ENCODE measurements at regions not wholly inside any gene's neighbourhood (a gene's known extent, or its start where the extent isn't known, plus 50 kb on each side); places are given as distances from the start of the nearest gene placed in this dataset.
"Not testable (repeated sequence)": the region's sequence is repeated elsewhere in the genome, so short reads cannot be mapped to it uniquely, and the experiment has no call there.

DNA sequence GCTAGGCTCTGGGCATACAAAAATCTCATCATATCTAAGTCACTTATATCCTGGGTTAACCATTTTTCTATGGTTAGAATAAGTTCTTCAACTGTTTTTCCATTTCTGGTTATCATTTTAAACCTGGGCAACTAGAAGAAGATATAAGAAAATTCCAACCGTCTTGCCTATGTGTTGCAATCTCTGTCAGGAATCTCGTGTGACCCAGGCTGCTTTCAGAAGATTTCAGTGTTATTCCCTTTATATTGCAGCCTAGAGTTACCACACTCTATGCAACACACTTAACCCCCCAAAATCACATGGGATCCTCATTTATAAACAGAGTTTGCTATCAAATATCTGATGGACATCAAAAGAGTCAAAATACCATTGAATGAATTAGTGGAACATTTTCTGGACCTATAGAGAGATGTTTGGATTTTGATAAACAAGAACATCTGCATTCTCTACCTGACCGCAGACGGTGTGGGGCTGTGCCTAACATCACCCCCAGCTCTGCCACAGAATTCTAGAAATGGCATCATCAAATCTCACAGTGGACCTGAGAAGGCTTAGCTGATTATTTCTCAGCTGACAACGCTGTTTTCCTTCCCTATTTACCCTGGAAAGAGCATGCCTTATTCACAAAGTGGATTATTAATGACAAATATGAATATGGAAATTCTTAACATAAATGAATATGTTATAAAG, 515.7 kb downstream of the NTRK3 start:
- DNase-seq: no peak
- Mint-ChIP-seq H3K27me3 (ENCODE audit: insufficient read depth) (peaks cover 18% of the 10 kb centered on the region), H3K4me1 (no peaks in the 10 kb centered on the region), H3K9me3 (no peaks in the 10 kb centered on the region), H3K36me3 (ENCODE audit: low read depth) (no peaks in the 10 kb centered on the region), H3K4me3 (no peak overlapping the region), H3K27ac (no peak overlapping the region)
- no peaks in the 10 kb centered on the region for H3K4me1 ChIP-seq (ENCODE audit: control insufficient read depth, insufficient read depth, low read length)
- H3K36me3 ChIP-seq (ENCODE audit: control insufficient read depth, insufficient read depth, low read length): no peaks in the 10 kb centered on the region
- H3K9me3 ChIP-seq (ENCODE audit: control insufficient read depth, low read length): no peaks in the 10 kb centered on the region
- H3K27ac ChIP-seq (ENCODE audit: low read depth, low read length): no peak overlapping the region
- TF ChIP-seq, protein P1, sequence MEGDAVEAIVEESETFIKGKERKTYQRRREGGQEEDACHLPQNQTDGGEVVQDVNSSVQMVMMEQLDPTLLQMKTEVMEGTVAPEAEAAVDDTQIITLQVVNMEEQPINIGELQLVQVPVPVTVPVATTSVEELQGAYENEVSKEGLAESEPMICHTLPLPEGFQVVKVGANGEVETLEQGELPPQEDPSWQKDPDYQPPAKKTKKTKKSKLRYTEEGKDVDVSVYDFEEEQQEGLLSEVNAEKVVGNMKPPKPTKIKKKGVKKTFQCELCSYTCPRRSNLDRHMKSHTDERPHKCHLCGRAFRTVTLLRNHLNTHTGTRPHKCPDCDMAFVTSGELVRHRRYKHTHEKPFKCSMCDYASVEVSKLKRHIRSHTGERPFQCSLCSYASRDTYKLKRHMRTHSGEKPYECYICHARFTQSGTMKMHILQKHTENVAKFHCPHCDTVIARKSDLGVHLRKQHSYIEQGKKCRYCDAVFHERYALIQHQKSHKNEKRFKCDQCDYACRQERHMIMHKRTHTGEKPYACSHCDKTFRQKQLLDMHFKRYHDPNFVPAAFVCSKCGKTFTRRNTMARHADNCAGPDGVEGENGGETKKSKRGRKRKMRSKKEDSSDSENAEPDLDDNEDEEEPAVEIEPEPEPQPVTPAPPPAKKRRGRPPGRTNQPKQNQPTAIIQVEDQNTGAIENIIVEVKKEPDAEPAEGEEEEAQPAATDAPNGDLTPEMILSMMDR (conservative IDR thresholded peaks at IDR 0.05): no peak
- no peak overlapping the region for H3K9ac ChIP-seq (ENCODE audit: extremely low read depth, low read length, poor library complexity, severe bottlenecking)
- H3K27me3 ChIP-seq (ENCODE audit: control insufficient read depth, insufficient read depth, low read length, poor library complexity, severe bottlenecking): peaks cover 4% of the 10 kb centered on the region
- H3K4me3 ChIP-seq (ENCODE audit: low read length): no peak overlapping the region
- 91 to 94% methylated on average over 4 to 5 of the region's 5 CpGs for WGBS, 2 experiments (ENCODE audit: insufficient coverage in 1 of 2, insufficient read length in 1 of 2)

DNA sequence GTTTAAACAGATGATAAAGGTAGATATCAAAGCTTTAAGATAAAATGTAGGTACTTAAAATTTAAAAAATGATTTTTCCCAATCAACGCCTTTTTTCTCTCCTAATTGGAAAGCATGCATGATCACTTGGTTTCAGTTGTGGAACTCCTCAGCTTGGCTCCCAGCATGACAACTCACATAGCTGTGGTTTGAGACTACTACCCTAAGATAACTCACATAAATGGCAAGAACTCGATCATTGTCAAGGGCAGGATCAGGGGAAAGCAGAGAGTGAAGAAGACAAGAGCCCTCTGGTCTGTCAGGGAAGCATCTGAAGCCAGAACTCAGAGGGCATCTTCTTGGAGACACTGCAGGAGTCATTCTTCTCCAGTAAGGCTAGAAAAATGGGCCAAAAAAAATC, 516.7 kb downstream of the NTRK3 start:
- H3K9me3 Mint-ChIP-seq: no peaks in the 10 kb centered on the region
- Histone ChIP-seq H3K4me3 (ENCODE audit: low read length) (no peak overlapping the region), H3K9ac (ENCODE audit: extremely low read depth, low read length, poor library complexity, severe bottlenecking) (no peak overlapping the region), H3K27me3 (ENCODE audit: control insufficient read depth, insufficient read depth, low read length, poor library complexity, severe bottlenecking) (peaks cover 4% of the 10 kb centered on the region), H3K27ac (ENCODE audit: low read depth, low read length) (no peak overlapping the region), H3K9me3 (ENCODE audit: control insufficient read depth, low read length) (no peaks in the 10 kb centered on the region), H3K36me3 (ENCODE audit: control insufficient read depth, insufficient read depth, low read length) (no peaks in the 10 kb centered on the region), H3K4me1 (ENCODE audit: control insufficient read depth, insufficient read depth, low read length) (no peaks in the 10 kb centered on the region)
- H3K36me3 Mint-ChIP-seq (ENCODE audit: low read depth): no peaks in the 10 kb centered on the region
- 92% methylated on average over 2 of the region's 2 CpGs; no CpG with 5 or more reads in 1 of the 2 experiments for WGBS, 2 experiments (ENCODE audit: insufficient coverage in 1 of 2, insufficient read length in 1 of 2)
- no peaks in the 10 kb centered on the region for H3K4me1 Mint-ChIP-seq
- peaks cover 18% of the 10 kb centered on the region for H3K27me3 Mint-ChIP-seq (ENCODE audit: insufficient read depth)
- no peak overlapping the region for H3K27ac Mint-ChIP-seq
- DNase-seq: no peak
- no peak overlapping the region for H3K4me3 Mint-ChIP-seq
- TF ChIP-seq, protein P1 (conservative IDR thresholded peaks at IDR 0.05): no peak

DNA sequence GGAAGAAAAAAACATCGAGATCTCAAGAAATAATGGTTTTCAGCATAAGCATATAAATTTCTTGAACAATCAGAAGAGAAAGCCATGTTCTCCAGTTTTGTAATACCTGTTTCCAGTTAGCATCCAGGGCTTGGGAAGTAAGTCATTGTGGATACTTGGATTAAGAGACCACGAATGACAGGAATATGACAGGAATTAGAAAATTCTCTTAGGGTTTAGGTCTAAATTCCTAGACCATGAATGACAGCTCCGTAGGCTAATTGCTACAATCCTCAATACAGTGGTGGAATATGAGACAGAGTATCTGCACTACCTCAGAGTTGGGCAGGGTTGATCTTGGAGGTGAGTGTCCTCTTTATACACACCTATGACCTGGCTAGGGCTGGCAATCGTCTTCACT, 517.5 kb downstream of the NTRK3 start:
- H3K4me3 Mint-ChIP-seq: no peak overlapping the region
- Histone ChIP-seq H3K27me3 (ENCODE audit: control insufficient read depth, insufficient read depth, low read length, poor library complexity, severe bottlenecking) (peaks cover 4% of the 10 kb centered on the region), H3K9me3 (ENCODE audit: control insufficient read depth, low read length) (no peaks in the 10 kb centered on the region), H3K4me1 (ENCODE audit: control insufficient read depth, insufficient read depth, low read length) (no peaks in the 10 kb centered on the region), H3K36me3 (ENCODE audit: control insufficient read depth, insufficient read depth, low read length) (no peaks in the 10 kb centered on the region), H3K4me3 (ENCODE audit: low read length) (no peak overlapping the region), H3K27ac (ENCODE audit: low read depth, low read length) (no peak overlapping the region), H3K9ac (ENCODE audit: extremely low read depth, low read length, poor library complexity, severe bottlenecking) (no peak overlapping the region)
- DNase-seq: no peak
- no peaks in the 10 kb centered on the region for H3K9me3 Mint-ChIP-seq
- 86 to 87% methylated on average over 3 to 4 of the region's 4 CpGs for WGBS, 2 experiments (ENCODE audit: insufficient coverage in 1 of 2, insufficient read length in 1 of 2)
- H3K4me1 Mint-ChIP-seq: peaks cover 5% of the 10 kb centered on the region
- TF ChIP-seq, protein P1 (conservative IDR thresholded peaks at IDR 0.05): no peak
- no peak overlapping the region for H3K27ac Mint-ChIP-seq
- peaks cover 18% of the 10 kb centered on the region for H3K27me3 Mint-ChIP-seq (ENCODE audit: insufficient read depth)
- H3K36me3 Mint-ChIP-seq (ENCODE audit: low read depth): no peaks in the 10 kb centered on the region

DNA sequence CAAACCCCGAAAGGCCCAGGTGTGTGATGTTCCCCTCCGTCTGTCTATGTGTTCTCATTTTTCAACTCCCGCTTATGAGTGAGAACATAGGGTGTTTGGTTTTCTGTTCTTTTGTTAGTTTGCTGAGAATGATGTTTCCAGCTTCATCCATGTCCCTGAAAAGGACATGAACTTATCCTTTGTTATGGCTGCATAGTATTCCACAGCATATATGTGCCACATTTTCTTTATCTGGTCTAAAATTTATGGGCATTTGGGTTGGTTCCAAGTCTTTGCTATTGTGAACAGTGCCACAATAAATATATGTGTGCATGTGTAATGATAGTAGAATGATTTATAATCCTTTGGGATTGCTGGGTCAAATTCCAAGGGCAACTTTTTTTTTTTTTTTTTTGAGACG, 519.1 kb downstream of the NTRK3 start:
- 93 to 96% methylated on average over 3 to 4 of the region's 4 CpGs for WGBS, 2 experiments (ENCODE audit: insufficient coverage in 1 of 2, insufficient read length in 1 of 2)
- H3K27ac ChIP-seq (ENCODE audit: low read depth, low read length); H3K9me3 ChIP-seq (ENCODE audit: control insufficient read depth, low read length); H3K4me3 Mint-ChIP-seq; H3K36me3 Mint-ChIP-seq (ENCODE audit: low read depth); H3K4me1 ChIP-seq (ENCODE audit: control insufficient read depth, insufficient read depth, low read length); H3K9me3 Mint-ChIP-seq; H3K9ac ChIP-seq (ENCODE audit: extremely low read depth, low read length, poor library complexity, severe bottlenecking); DNase-seq; H3K27me3 ChIP-seq (ENCODE audit: control insufficient read depth, insufficient read depth, low read length, poor library complexity, severe bottlenecking); H3K4me3 ChIP-seq (ENCODE audit: low read length); H3K27ac Mint-ChIP-seq; H3K36me3 ChIP-seq (ENCODE audit: control insufficient read depth, insufficient read depth, low read length): not testable (repeated sequence)
- Mint-ChIP-seq H3K27me3 (ENCODE audit: insufficient read depth) (peaks cover 18% of the 10 kb centered on the region), H3K4me1 (peaks cover 21% of the 10 kb centered on the region)

Measured in endodermal cell (in vitro differentiated cells).